GM18951 (cell line): ENCODE measurements at regions not wholly inside any gene's neighbourhood (a gene's known extent, or its start where the extent isn't known, plus 50 kb on each side); places are given as distances from the start of the nearest gene placed in this dataset.

ENCODE experiments used
- POLR2A ChIP-seq: IDR thresholded peaks from 4 replicates; pipeline ENCODE4 v1.6.1; 2011; ENCODE audit warnings: mild to moderate bottlenecking; ENCODE audit not compliant: insufficient read length, insufficient read depth; ENCODE audit errors: extremely low read depth
- in situ Hi-C: fragments of 300-500 bp; cut with MboI; formaldehyde crosslinking; loops from one replicate; pipeline ENCODE4 v1.12.0; 2022; ENCODE audit warnings: low sequenced_read_pairs, mixed read lengths, inconsistent platforms; ENCODE audit not compliant: unreplicated experiment

- in situ Hi-C loops = no loop called here
- no peak for TF ChIP-seq POLR2A
Measured at GRCh38 chr1:22371408-22371807, 80.2 kb upstream of the ZBTB40 start.

GRCh38 chr1:22373252-22373651 lies 78.4 kb upstream of the ZBTB40 start:
- TF ChIP-seq POLR2A = no peak
- in situ Hi-C loops = no loop called here

GRCh38 chr1:22374001-22374400 lies 77.7 kb upstream of the ZBTB40 start:
- TF ChIP-seq POLR2A = no peak
- in situ Hi-C loops = no loop called here

GRCh38 chr1:22375601-22376000 lies 76.0 kb upstream of the ZBTB40 start:
- in situ Hi-C loops = no loop called here
- TF ChIP-seq POLR2A = no peak

GRCh38 chr1:22376001-22376400 lies 75.7 kb upstream of the ZBTB40 start:
- in situ Hi-C loops = no loop called here
- no peak for TF ChIP-seq POLR2A

- no peak for TF ChIP-seq POLR2A
- in situ Hi-C loops = no loop called here
Measured at GRCh38 chr1:22376546-22376945, 75.1 kb upstream of the ZBTB40 start.

GRCh38 chr1:22376976-22377375 lies 74.7 kb upstream of the ZBTB40 start:
- in situ Hi-C loops = no loop called here
- no peak for TF ChIP-seq POLR2A

- in situ Hi-C loops = no loop called here
Measured at GRCh38 chr1:22379566-22379965, 72.1 kb upstream of the ZBTB40 start.

GRCh38 chr1:22380024-22380785 lies 71.4 kb upstream of the ZBTB40 start:
- TF ChIP-seq POLR2A = no peak
- in situ Hi-C loops = no loop called here

More at GRCh38 chr1:22379566-22379965, 72.1 kb upstream of the ZBTB40 start:
- TF ChIP-seq POLR2A = no peak

GRCh38 chr1:22383526-22384294 lies 67.9 kb upstream of the ZBTB40 start:
- no peak for TF ChIP-seq POLR2A

GRCh38 chr1:22385537-22385936 lies 66.1 kb upstream of the ZBTB40 start:
- in situ Hi-C loops = no loop called here
- no peak for TF ChIP-seq POLR2A

More at GRCh38 chr1:22383526-22384294, 67.9 kb upstream of the ZBTB40 start:
- in situ Hi-C loops = no loop called here

- in situ Hi-C loops = no loop called here
- no peak for TF ChIP-seq POLR2A
Measured at GRCh38 chr1:22386774-22387173, 64.9 kb upstream of the ZBTB40 start.

GRCh38 chr1:22387919-22388580 lies 63.6 kb upstream of the ZBTB40 start:
- TF ChIP-seq POLR2A = no peak
- in situ Hi-C loops = no loop called here
